HepG2 (cell line): ENCODE measurements at regions not wholly inside any gene's neighbourhood (a gene's known extent, or its start where the extent isn't known, plus 50 kb on each side); places are given as distances from the start of the nearest gene placed in this dataset.

Experiments used
- ATAC-seq: fragments of 200-7000 bp; cut with Tn5 transposase; 3 replicates; pipeline ENCODE4 v1.9.1; 2020; ENCODE audit warnings: mild to moderate bottlenecking, moderate library complexity
- BruUV-seq: library from RNA; stranded (reverse); fragments of 400-500 nt; replicated peaks from 2 replicates; lab custom pipeline; 2021; lab: Mats Ljungman, UMichigan
- CTCF ChIA-PET: fragments of 300-600 bp; formaldehyde crosslinking; extraction: SDS; loops from one replicate; lab custom pipeline; 2021; ENCODE audit warnings: low total read pairs, inconsistent platforms, low intra/inter-chr PET ratio; lab: Yijun Ruan, JAX
- POLR2A ChIA-PET: fragments of 350-600 bp; sonication (Branson Sonifier 250); formaldehyde crosslinking; loops from one replicate; lab custom pipeline; 2020; ENCODE audit warnings: antibody characterized with exemption, inconsistent platforms; lab: Yijun Ruan, JAX
- DNase-seq: peaks from one replicate; pipeline ENCODE4 v3.0.0-alpha.2; 2015; ENCODE audit warnings: low spot score
- FAIRE-seq: peaks from 3 replicates; lab custom pipeline; 2011; peaks lifted over from hg19 to GRCh38; lab: Jason Lieb, UNC
- H2AFZ ChIP-seq: one replicate; pipeline ENCODE4 v1.6.1; 2011; ENCODE audit warnings: low read length, inconsistent platforms
- H3K27ac ChIP-seq: fragments of 300-600 bp; 3 replicates; pipeline ENCODE4 v1.8.0; 2011; ENCODE audit warnings: mixed run types, mild to moderate bottlenecking, mixed read lengths, low read length, inconsistent platforms; ENCODE audit not compliant: insufficient read depth; ENCODE audit errors: extremely low read length
- H3K27me3 ChIP-seq, 2 experiments: fragments of 200-600 bp in 1 of 2; 2 replicates in 1 of 2; 3 replicates in 1 of 2; pipeline versions ENCODE4 v1.6.0 to v1.8.0; 2011; ENCODE audit warnings: low read length in 2 of 2, mild to moderate bottlenecking in 2 of 2, moderate library complexity in 2 of 2, inconsistent platforms in 1 of 2; ENCODE audit not compliant: insufficient read depth in 2 of 2, control insufficient read depth in 1 of 2
- H3K36me3 ChIP-seq, 2 experiments: fragments of 200-600 bp in 1 of 2; replicated peaks in 1 of 2; 2 replicates in 1 of 2; 3 replicates in 1 of 2; pipeline versions ENCODE4 v1.5.1 to v1.8.0; 2011; ENCODE audit warnings: low read length in 2 of 2, inconsistent platforms in 1 of 2; ENCODE audit not compliant: insufficient read depth in 2 of 2, control insufficient read depth in 1 of 2
- H3K4me1 ChIP-seq: 2 replicates; pipeline ENCODE4 v1.5.1; 2012; ENCODE audit warnings: low read length, inconsistent platforms; ENCODE audit not compliant: insufficient read depth
- H3K4me2 ChIP-seq: 2 replicates; pipeline ENCODE4 v1.6.0; 2011; ENCODE audit warnings: low read depth, low read length, inconsistent platforms
- H3K4me3 ChIP-seq, 3 experiments: fragments of 200-600 bp in 1 of 3; sonication (generic), shearing (Covaris generic) in 1 of 3; replicated peaks in 1 of 3; 2 replicates each; pipeline ENCODE4 v1.5.1; 2011 to 2016; ENCODE audit warnings: low read length in 3 of 3, inconsistent platforms in 2 of 3, low read depth in 2 of 3, mild to moderate bottlenecking in 2 of 3, control low read depth in 1 of 3, mixed read lengths in 1 of 3; ENCODE audit not compliant: insufficient read depth in 1 of 3
- H3K79me2 ChIP-seq: one replicate; pipeline ENCODE4 v1.6.1; 2011; ENCODE audit warnings: low read length, inconsistent platforms; ENCODE audit not compliant: insufficient read depth
- H3K9ac ChIP-seq: 2 replicates; pipeline ENCODE4 v1.6.0; 2011; ENCODE audit warnings: mild to moderate bottlenecking, low read depth, low read length, inconsistent platforms; ENCODE audit not compliant: insufficient read depth
- H3K9me3 ChIP-seq: 2 replicates; pipeline ENCODE4 v1.5.1; 2012; ENCODE audit warnings: mild to moderate bottlenecking, low read length
- H4K20me1 ChIP-seq: 2 replicates; pipeline ENCODE4 v1.6.0; 2011; ENCODE audit warnings: inconsistent platforms, mild to moderate bottlenecking, low read length, moderate library complexity; ENCODE audit not compliant: insufficient read depth
- ARHGAP35 ChIP-seq: sonication (generic); formaldehyde crosslinking; IDR thresholded peaks from 2 replicates; pipeline ENCODE4 v1.9.0; 2022; ENCODE audit warnings: mild to moderate bottlenecking, inconsistent platforms, moderate library complexity, missing genetic modification reagents, borderline replicate concordance
- CTCF ChIP-seq: sonication (generic); formaldehyde crosslinking; IDR thresholded peaks from 2 replicates; pipeline ENCODE4 v1.5.0; 2020; ENCODE audit warnings: mild to moderate bottlenecking, missing genetic modification reagents, moderate library complexity
- HMG20B ChIP-seq: conservative IDR thresholded peaks from 2 replicates; pipeline ENCODE4 v1.6.1; 2016; ENCODE audit warnings: missing genetic modification reagents, missing compliant biosample characterization
- HNF4G ChIP-seq, 2 experiments: sonication (generic) in 1 of 2; formaldehyde crosslinking in 1 of 2; IDR thresholded peaks; 2 replicates each; pipeline versions ENCODE4 v1.4.0 to v1.6.1; 2011 to 2020; ENCODE audit warnings: borderline replicate concordance in 2 of 2, low read depth in 2 of 2, mild to moderate bottlenecking in 2 of 2, low read length in 1 of 2, missing genetic modification reagents in 1 of 2, moderate library complexity in 1 of 2
- KDM5B ChIP-seq: sonication (generic); formaldehyde crosslinking; IDR thresholded peaks from 2 replicates; pipeline ENCODE4 v1.4.0; 2020; ENCODE audit warnings: missing genetic modification reagents, mild to moderate bottlenecking, borderline replicate concordance
- MEIS2 ChIP-seq: sonication (generic); formaldehyde crosslinking; IDR thresholded peaks from 2 replicates; pipeline ENCODE4 v1.9.0; 2021; ENCODE audit warnings: mild to moderate bottlenecking, missing genetic modification reagents
- MLXIP ChIP-seq: sonication (generic); formaldehyde crosslinking; IDR thresholded peaks from 2 replicates; pipeline ENCODE4 v1.9.0; 2021; ENCODE audit warnings: missing genetic modification reagents, borderline replicate concordance
- NFIB ChIP-seq: sonication (generic); formaldehyde crosslinking; IDR thresholded peaks from 2 replicates; pipeline ENCODE4 v1.9.0; 2021; ENCODE audit warnings: missing genetic modification reagents, mild to moderate bottlenecking, borderline replicate concordance
- STAG1 ChIP-seq: sonication (generic); formaldehyde crosslinking; IDR thresholded peaks from 2 replicates; pipeline ENCODE4 v1.4.0; 2020; ENCODE audit warnings: missing genetic modification reagents
- ZBTB7A ChIP-seq: sonication (generic); formaldehyde crosslinking; IDR thresholded peaks from 2 replicates; pipeline ENCODE4 v1.8.0; 2022; ENCODE audit warnings: mild to moderate bottlenecking, missing genetic modification reagents
- ZNF10 ChIP-seq: sonication (generic); formaldehyde crosslinking; IDR thresholded peaks from 2 replicates; pipeline ENCODE4 v1.4.0; 2020; ENCODE audit warnings: mild to moderate bottlenecking, low read depth, missing genetic modification reagents, borderline replicate concordance
- ZNF12 ChIP-seq: sonication (generic); formaldehyde crosslinking; IDR thresholded peaks from 2 replicates; pipeline ENCODE4 v1.5.0; 2020; ENCODE audit warnings: missing genetic modification reagents
- ZNF317 ChIP-seq: sonication (generic); formaldehyde crosslinking; IDR thresholded peaks from 2 replicates; pipeline ENCODE4 v1.5.0; 2020; ENCODE audit warnings: mild to moderate bottlenecking, missing genetic modification reagents
- ZNF331 ChIP-seq: sonication (generic); formaldehyde crosslinking; IDR thresholded peaks from 2 replicates; pipeline ENCODE4 v1.4.0; 2020; ENCODE audit warnings: missing genetic modification reagents
- ZNF552 ChIP-seq: sonication (generic); formaldehyde crosslinking; IDR thresholded peaks from 2 replicates; pipeline ENCODE4 v1.9.0; 2022; ENCODE audit warnings: missing genetic modification reagents, mild to moderate bottlenecking, borderline replicate concordance
- ZSCAN25 ChIP-seq: sonication (generic); formaldehyde crosslinking; IDR thresholded peaks from 2 replicates; pipeline ENCODE4 v1.8.0; 2022; ENCODE audit warnings: mild to moderate bottlenecking, missing genetic modification reagents
- WGBS: methylation state at CpG from one replicate; pipeline ENCODE4 v1.1.6; 2017; ENCODE audit warnings: low lambda C conversion rate; 5-methylcytosine and 5-hydroxymethylcytosine counted together
- in situ Hi-C: cut with HindIII; loops from 2 replicates; pipeline ENCODE4 v1.10.0; 2017; ENCODE audit warnings: low pct_unique_long_range_greater_than_20kb; ENCODE audit not compliant: extremely low pct_ligation_motif_present
- intact Hi-C: fragments of 100-400 bp; cut with micrococcal nuclease; formaldehyde crosslinking; loops from one replicate; pipeline ENCODE4 v1.10.0; 2022; ENCODE audit not compliant: unreplicated experiment

- peak; percentile 81 for TF ChIP-seq CTCF (CRISPR knock-in tag)
- peak; percentile 45; the same call in 1 of the 2 replicates for TF ChIP-seq ZNF331 (CRISPR knock-in tag)
- no peak for TF ChIP-seq ARHGAP35 (CRISPR knock-in tag)
- TF ChIP-seq HMG20B (CRISPR knock-in tag) = no peak
Observed at GRCh38 chr9:126146254-126147145, 180.1 kb upstream of the MVB12B start (continued).

GRCh38 chr9:126147186-126147935 lies 179.3 kb upstream of the MVB12B start:
- Histone ChIP-seq H3K9ac (no peak overlapping the region), H3K4me3 (no peak overlapping the region), H3K4me2 (peak overlapping the region; percentile 84; the same call in 1 of the 2 replicates), H3K79me2 (no peaks in the 10 kb centered on the region), H3K36me3 (no peaks in the 10 kb centered on the region), H3K4me1 (peaks cover 72% of the 10 kb centered on the region), H3K9me3 (peaks cover 5% of the 10 kb centered on the region; the same call in 1 of the 2 replicates), H3K27ac (peak overlapping the region; percentile 86), H3K27me3 (no peaks in the 10 kb centered on the region), H4K20me1 (no peaks in the 10 kb centered on the region), H2AFZ (no peak overlapping the region)
- POLR2A ChIA-PET = interaction anchor here (1.4 kb wide), 1 partner anchor 12 kb away, joined by 4 read pairs; no protein-coding TSS in a partner anchor
- CTCF ChIA-PET = interaction anchor here (1.4 kb wide), 1 partner anchor 81 kb away, joined by 7 read pairs; no protein-coding TSS in a partner anchor
- 87% methylated on average over 9 of the region's 10 CpGs for WGBS
- in situ Hi-C loops = no loop called here
- peak; percentile 2; the same call in 1 of the 3 replicates for ATAC-seq
- intact Hi-C loops = loop anchor here (2.0 kb wide), 1 partner anchor 81 kb away; no protein-coding TSS in a partner anchor
- no peak for DNase-seq
- no TSS peak for BruUV-seq
- no peak for FAIRE-seq
- TF ChIP-seq HNF4G (IDR thresholded peaks at IDR 0.05; ENCODE audit: borderline replicate concordance, low read depth, low read length) (no peak), HNF4G (CRISPR knock-in tag; IDR thresholded peaks at IDR 0.05; ENCODE audit: borderline replicate concordance, low read depth) (0 out of 2 replicates have a peak, but pooled peaks have one; percentile 10), STAG1 (CRISPR knock-in tag) (no peak), ZNF552 (no peak), ZNF12 (CRISPR knock-in tag) (no peak), KDM5B (CRISPR knock-in tag) (no peak), ZNF10 (CRISPR knock-in tag) (no peak), ZSCAN25 (no peak), NFIB (CRISPR knock-in tag) (no peak), ZBTB7A (CRISPR knock-in tag) (no peak), MLXIP (no peak), ZNF317 (CRISPR knock-in tag) (no peak), MEIS2 (CRISPR knock-in tag) (no peak)
